PC-3 (cell line): ENCODE measurements at regions not wholly inside any gene's neighbourhood (a gene's known extent, or its start where the extent isn't known, plus 50 kb on each side); places are given as distances from the start of the nearest gene placed in this dataset.

Source experiments
- ATAC-seq: fragments of 200-7000 bp; cut with Tn5 transposase; 2 replicates; pipeline ENCODE4 v1.9.1; 2020; ENCODE audit warnings: mild to moderate bottlenecking, moderate library complexity
- BruUV-seq: library from RNA; stranded (reverse); fragments of 400-500 nt; replicated peaks from 2 replicates; lab custom pipeline; 2021; lab: Mats Ljungman, UMichigan
- CTCF ChIA-PET: fragments of 300-600 bp; sonication (Branson Sonifier 250); formaldehyde crosslinking; loops from one replicate; lab custom pipeline; 2022; ENCODE audit warnings: antibody characterized with exemption; lab: Charles Lee
- POLR2A ChIA-PET: fragments of 300-600 bp; sonication (Branson Sonifier 250); formaldehyde crosslinking; loops from one replicate; lab custom pipeline; 2022; ENCODE audit warnings: antibody characterized with exemption; ENCODE audit not compliant: unreplicated experiment; lab: Charles Lee
- DNase-seq: peaks from one replicate; pipeline ENCODE4 v3.0.0-alpha.2; 2015
- H2AFZ ChIP-seq: fragments of 300-600 bp; sonication (generic); 2 replicates; pipeline ENCODE4 v1.6.0; 2016; ENCODE audit warnings: antibody characterized with exemption, low read length
- H3F3A ChIP-seq: fragments of 300-600 bp; sonication (generic); one replicate; pipeline ENCODE4 v1.6.0; 2017; ENCODE audit warnings: antibody characterized with exemption, low read length, control low read depth, mild to moderate bottlenecking; ENCODE audit not compliant: unreplicated experiment
- H3K27ac ChIP-seq: fragments of 300-600 bp; sonication (generic); 2 replicates; pipeline ENCODE4 v1.5.1; 2016; ENCODE audit warnings: mild to moderate bottlenecking, low read length
- H3K27me3 ChIP-seq: fragments of 300-600 bp; sonication (generic); 2 replicates; pipeline ENCODE4 v1.6.1; 2016; ENCODE audit warnings: low read length, mixed read lengths
- H3K36me3 ChIP-seq: fragments of 300-600 bp; sonication (generic); 2 replicates; pipeline ENCODE4 v1.6.1; 2016; ENCODE audit warnings: low read depth, mixed run types, low read length, mixed read lengths
- H3K4me1 ChIP-seq: fragments of 300-600 bp; sonication (generic); 2 replicates; pipeline ENCODE4 v1.5.1; 2016; ENCODE audit warnings: low read length; ENCODE audit not compliant: insufficient read depth
- H3K4me2 ChIP-seq: fragments of 300-600 bp; sonication (generic); 2 replicates; pipeline ENCODE4 v1.6.0; 2016; ENCODE audit warnings: low read length
- H3K4me3 ChIP-seq: fragments of 300-600 bp; sonication (generic); 2 replicates; pipeline ENCODE4 v1.5.1; 2016; ENCODE audit warnings: mild to moderate bottlenecking, low read length, mixed read lengths
- H3K79me2 ChIP-seq: fragments of 300-600 bp; sonication (generic); 2 replicates; pipeline ENCODE4 v1.6.1; 2017; ENCODE audit warnings: low read length, mixed read lengths
- H3K9ac ChIP-seq: fragments of 300-600 bp; sonication (generic); 2 replicates; pipeline ENCODE4 v1.6.0; 2016; ENCODE audit warnings: mild to moderate bottlenecking, low read length
- H3K9me2 ChIP-seq: fragments of 300-600 bp; sonication (generic); replicated peaks from 2 replicates; pipeline ENCODE4 v1.6.1; 2016; ENCODE audit warnings: mixed run types, low read length, mixed read lengths
- H3K9me3 ChIP-seq: fragments of 300-600 bp; sonication (generic); 2 replicates; pipeline ENCODE4 v1.6.1; 2016; ENCODE audit warnings: low read length, mixed read lengths
- H4K20me1 ChIP-seq: fragments of 300-600 bp; sonication (generic); 2 replicates; pipeline ENCODE4 v1.6.1; 2016; ENCODE audit warnings: low read length, mixed read lengths
- EZH2 ChIP-seq: fragments of 300-600 bp; sonication (generic); IDR thresholded peaks from one replicate; pipeline ENCODE4 v1.6.1; 2017; ENCODE audit warnings: antibody characterized with exemption, mild to moderate bottlenecking, low read length; ENCODE audit not compliant: unreplicated experiment
- EZH2phosphoT487 ChIP-seq: fragments of 300-600 bp; sonication (generic); IDR thresholded peaks from 2 replicates; pipeline ENCODE4 v1.6.1; 2018; ENCODE audit warnings: mild to moderate bottlenecking, antibody characterized with exemption, low read length, borderline replicate concordance
- intact Hi-C: fragments of 100-400 bp; cut with micrococcal nuclease; formaldehyde crosslinking; loops from 2 replicates; pipeline ENCODE4 v1.9.0; 2023
- TF ChIP-seq, protein P1 (sequence below): fragments of 300-600 bp; sonication (generic); conservative IDR thresholded peaks from 2 replicates; pipeline ENCODE4 v1.5.1; 2017; ENCODE audit warnings: antibody characterized with exemption, low read depth, mild to moderate bottlenecking, low read length

DNA sequence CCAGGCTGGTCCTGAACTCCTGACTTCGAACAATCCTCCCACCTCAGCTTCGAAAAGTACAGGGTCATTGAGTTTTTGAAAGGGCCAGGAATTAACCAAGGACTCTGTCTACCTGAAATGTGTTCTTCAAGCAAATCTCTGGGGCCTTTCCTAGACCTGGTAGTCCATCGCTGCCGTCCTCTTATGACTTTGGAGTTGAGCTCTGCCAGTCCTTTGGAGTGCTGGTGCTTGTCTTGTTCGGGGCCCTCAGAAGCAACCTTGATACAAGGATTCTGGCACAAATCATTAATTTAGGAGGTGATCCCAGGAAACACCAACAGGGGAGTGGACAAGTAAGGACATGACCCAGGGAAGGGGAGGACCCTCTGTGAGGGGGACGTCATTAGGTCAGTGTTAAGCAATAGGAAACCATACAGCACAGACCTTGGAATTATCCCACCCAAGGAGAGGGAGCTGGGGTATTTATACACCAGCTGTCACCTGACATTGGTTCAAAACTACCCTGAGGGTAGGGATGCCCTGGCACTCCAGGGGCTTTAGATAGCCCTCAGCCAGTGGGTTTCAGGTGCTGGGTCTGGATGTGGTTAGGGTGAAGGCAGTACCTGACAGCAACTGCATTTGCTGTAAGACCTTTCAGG lies 187.2 kb downstream of the FOXL1 start:
- intact Hi-C loops, result loop anchor here (10.0 kb wide), 1 partner anchor 101 kb away; no protein-coding TSS in a partner anchor
- Histone ChIP-seq H4K20me1 (no peaks in the 10 kb centered on the region), H3K4me3 (no peak overlapping the region), H3K27ac (no peak overlapping the region), H3F3A (no peaks in the 10 kb centered on the region), H3K9me3 (no peaks in the 10 kb centered on the region), H3K9ac (no peak overlapping the region), H3K4me2 (no peak overlapping the region), H3K36me3 (no peaks in the 10 kb centered on the region), H3K27me3 (no peaks in the 10 kb centered on the region), H3K79me2 (no peaks in the 10 kb centered on the region), H3K9me2 (no peaks in the 10 kb centered on the region), H3K4me1 (peaks cover 10% of the 10 kb centered on the region; the same call in 1 of the 2 replicates), H2AFZ (no peak overlapping the region)
- BruUV-seq, result no TSS peak
- TF ChIP-seq, protein P1, sequence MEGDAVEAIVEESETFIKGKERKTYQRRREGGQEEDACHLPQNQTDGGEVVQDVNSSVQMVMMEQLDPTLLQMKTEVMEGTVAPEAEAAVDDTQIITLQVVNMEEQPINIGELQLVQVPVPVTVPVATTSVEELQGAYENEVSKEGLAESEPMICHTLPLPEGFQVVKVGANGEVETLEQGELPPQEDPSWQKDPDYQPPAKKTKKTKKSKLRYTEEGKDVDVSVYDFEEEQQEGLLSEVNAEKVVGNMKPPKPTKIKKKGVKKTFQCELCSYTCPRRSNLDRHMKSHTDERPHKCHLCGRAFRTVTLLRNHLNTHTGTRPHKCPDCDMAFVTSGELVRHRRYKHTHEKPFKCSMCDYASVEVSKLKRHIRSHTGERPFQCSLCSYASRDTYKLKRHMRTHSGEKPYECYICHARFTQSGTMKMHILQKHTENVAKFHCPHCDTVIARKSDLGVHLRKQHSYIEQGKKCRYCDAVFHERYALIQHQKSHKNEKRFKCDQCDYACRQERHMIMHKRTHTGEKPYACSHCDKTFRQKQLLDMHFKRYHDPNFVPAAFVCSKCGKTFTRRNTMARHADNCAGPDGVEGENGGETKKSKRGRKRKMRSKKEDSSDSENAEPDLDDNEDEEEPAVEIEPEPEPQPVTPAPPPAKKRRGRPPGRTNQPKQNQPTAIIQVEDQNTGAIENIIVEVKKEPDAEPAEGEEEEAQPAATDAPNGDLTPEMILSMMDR, result no peak
- DNase-seq (no peak), ATAC-seq (no peak)
- ChIA-PET POLR2A (no interaction called here), CTCF (no interaction called here)

DNA sequence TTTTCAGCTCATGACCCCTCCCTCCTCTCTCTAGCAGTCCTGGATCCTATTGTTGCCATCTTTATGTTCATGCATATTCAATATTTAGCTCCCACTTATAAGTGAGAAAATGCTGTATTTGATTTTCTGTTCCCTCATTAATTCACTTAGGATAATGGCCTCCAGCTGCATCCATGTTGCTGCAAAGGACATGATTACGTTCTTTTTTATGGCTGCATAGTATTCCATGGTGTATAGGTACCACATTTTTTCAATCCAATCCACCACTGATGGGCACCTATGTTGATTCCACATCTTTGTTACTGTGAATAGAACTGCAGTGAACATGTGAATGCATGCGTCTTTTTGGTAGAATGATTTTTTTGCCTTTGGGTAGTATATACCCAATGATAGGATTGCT lies 188.4 kb downstream of the FOXL1 start:
- Histone ChIP-seq H2AFZ (no peak overlapping the region), H3K79me2 (no peaks in the 10 kb centered on the region), H3K9ac (no peak overlapping the region), H3K36me3 (no peaks in the 10 kb centered on the region), H3F3A (no peaks in the 10 kb centered on the region), H3K9me2 (no peaks in the 10 kb centered on the region), H3K27ac (no peak overlapping the region), H3K4me1 (peaks cover 10% of the 10 kb centered on the region; the same call in 1 of the 2 replicates), H4K20me1 (no peaks in the 10 kb centered on the region), H3K4me2 (no peak overlapping the region), H3K4me3 (no peak overlapping the region), H3K27me3 (no peaks in the 10 kb centered on the region), H3K9me3 (no peaks in the 10 kb centered on the region)
- DNase-seq (no peak), ATAC-seq (no peak)
- CTCF ChIA-PET, result no interaction called here
- POLR2A ChIA-PET, result no interaction called here
- intact Hi-C loops, result loop anchor here (10.0 kb wide), 1 partner anchor 102 kb away; no protein-coding TSS in a partner anchor
- no peak for TF ChIP-seq EZH2
- TF ChIP-seq, protein P1, result no peak
- TF ChIP-seq EZH2phosphoT487, result no peak
- BruUV-seq, result no TSS peak

DNA sequence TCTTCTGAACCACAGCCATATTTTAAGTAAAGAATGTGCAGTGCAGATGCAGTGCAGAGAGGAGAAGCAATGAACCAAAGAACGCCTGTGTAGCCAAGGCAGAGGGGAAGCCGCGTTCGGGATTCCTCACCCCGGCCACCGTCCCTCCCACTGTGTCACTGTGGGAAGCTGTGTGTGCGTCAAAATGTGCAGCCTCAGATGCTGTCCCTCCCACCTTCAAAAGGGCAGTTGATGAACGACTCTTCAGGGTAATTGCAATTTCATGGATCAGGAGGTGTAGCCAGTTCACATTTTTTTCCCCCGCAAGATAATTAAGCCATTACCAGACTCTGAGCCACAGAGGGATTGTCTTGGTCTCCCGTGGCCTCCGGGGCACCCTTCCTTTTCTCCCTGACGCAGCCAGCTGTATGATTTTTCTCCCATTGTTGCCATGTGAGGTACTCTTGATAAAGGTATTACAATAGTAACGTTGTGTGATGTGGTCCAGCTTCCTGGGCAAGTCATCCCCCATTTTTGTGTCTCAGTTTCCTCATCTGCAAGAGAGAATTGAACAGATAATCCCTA lies 190.0 kb downstream of the FOXL1 start:
- Histone ChIP-seq H3K4me1 (peaks cover 10% of the 10 kb centered on the region; the same call in 1 of the 2 replicates), H3K4me2 (no peak overlapping the region), H4K20me1 (no peaks in the 10 kb centered on the region), H3K9me3 (no peaks in the 10 kb centered on the region), H3K4me3 (no peak overlapping the region), H3F3A (no peaks in the 10 kb centered on the region), H2AFZ (no peak overlapping the region), H3K79me2 (no peaks in the 10 kb centered on the region), H3K9ac (no peak overlapping the region), H3K27ac (no peak overlapping the region), H3K27me3 (no peaks in the 10 kb centered on the region), H3K36me3 (no peaks in the 10 kb centered on the region), H3K9me2 (no peaks in the 10 kb centered on the region)
- intact Hi-C loops, result loop anchor here (10.0 kb wide), 1 partner anchor 104 kb away; no protein-coding TSS in a partner anchor
- no TSS peak for BruUV-seq
- ATAC-seq, result no peak
- ChIA-PET POLR2A (interaction anchor here (0.7 kb wide), 2 partner anchors 345 to 1620 kb away, joined by 3 to 5 read pairs; no protein-coding TSS in a partner anchor), CTCF (no interaction called here)
- TF ChIP-seq EZH2phosphoT487 (no peak), EZH2 (no peak)
- TF ChIP-seq, protein P1, result no peak
- no peak for DNase-seq
